ENCODE measurements at regions not wholly inside any gene's neighbourhood (a gene's known extent, or its start where the extent isn't known, plus 50 kb on each side); places are given as distances from the start of the nearest gene placed in this dataset.

GRCh38 chr14:22475381-22475780, 113.6 kb downstream of the DAD1 start:
- TF ChIP-seq CTCF (conservative IDR thresholded peaks at IDR 0.05 in 1 of 2, IDR thresholded peaks at IDR 0.05 in 1 of 2; ENCODE audit: extremely low read depth in 1 of 2, insufficient read depth in 1 of 2, low read depth in 1 of 2, low read length in 2 of 2) (no peak), EZH2 (IDR thresholded peaks at IDR 0.05; ENCODE audit: borderline replicate concordance, low read length) (no peak)
